Stromal cell of bone marrow (primary cell): ENCODE measurements at regions not wholly inside any gene's neighbourhood (a gene's known extent, or its start where the extent isn't known, plus 50 kb on each side); places are given as distances from the start of the nearest gene placed in this dataset.

Source experiments
- DNase-seq: peaks from one replicate; pipeline ENCODE4 v3.0.0-alpha.2; 2012; ENCODE audit warnings: low read depth

- no peak for DNase-seq
Observed at GRCh38 chr15:53305101-53305500, 454.4 kb downstream of the WDR72 start.

GRCh38 chr15:53297828-53298227 lies 461.6 kb downstream of the WDR72 start:
- no peak for DNase-seq

DNA sequence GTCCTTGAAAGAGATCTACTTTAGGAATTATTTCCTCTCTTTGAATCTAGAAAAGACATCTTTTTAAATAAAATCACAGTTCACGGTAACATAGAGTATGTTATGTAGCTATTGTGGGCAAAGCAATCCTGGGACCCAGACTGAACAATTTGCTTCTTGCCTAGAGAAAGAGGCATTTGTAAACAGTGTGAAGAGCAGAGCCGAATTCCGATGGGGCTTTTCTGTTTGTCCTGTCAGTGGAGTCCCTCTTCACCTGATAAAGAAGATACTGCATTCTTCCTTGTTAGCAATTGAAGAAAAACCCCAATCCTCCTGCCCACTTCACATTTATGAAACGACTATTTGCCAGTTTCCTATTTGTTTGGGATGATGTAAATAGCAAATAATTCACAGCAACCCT lies 462.9 kb downstream of the WDR72 start:
- no peak for DNase-seq

- no peak for DNase-seq
Observed at GRCh38 chr15:53295574-53295973, 463.9 kb downstream of the WDR72 start.

DNA sequence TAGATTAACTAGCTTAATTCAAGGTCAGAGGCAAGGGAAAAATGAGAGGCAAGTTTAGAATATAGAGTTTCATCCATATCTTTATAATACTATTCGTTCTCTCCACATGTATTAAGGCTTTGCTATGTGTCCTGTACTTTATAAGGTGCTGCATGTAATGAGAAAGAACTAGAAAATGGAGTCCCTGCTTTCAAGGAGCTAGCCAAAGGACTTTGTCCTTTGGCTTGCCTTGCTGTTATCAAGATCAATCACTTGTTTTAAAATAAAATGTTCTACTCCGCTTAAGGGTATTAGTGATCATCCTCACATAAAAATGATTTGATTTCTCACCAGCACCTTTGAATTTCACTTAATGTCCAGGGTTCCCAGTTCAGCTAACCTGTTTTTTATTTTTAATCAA lies 470.9 kb downstream of the WDR72 start:
- no peak for DNase-seq

DNA sequence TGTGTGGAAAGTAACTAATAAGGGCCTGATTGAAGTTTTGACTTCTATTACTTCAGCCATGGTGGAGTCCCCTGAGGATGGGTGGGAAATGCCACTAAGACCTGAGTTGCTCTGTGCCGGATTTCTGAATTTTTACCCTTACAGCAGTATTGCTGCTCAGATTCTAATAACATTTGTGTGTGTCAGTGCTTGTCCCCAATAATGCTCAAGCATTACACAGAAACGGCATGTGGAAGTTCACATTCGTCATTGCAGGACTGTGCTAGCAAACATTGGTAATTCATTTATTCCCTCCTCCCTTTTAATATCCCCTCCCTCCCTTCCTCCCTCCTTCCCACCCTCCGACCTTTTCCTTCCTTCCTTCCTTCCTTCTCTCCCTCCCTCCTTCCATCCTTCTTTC lies 484.5 kb upstream of the ONECUT1 start:
- DNase-seq: no peak

- DNase-seq: no peak
Observed at GRCh38 chr15:53272116-53272515, 482.0 kb upstream of the ONECUT1 start.

DNA sequence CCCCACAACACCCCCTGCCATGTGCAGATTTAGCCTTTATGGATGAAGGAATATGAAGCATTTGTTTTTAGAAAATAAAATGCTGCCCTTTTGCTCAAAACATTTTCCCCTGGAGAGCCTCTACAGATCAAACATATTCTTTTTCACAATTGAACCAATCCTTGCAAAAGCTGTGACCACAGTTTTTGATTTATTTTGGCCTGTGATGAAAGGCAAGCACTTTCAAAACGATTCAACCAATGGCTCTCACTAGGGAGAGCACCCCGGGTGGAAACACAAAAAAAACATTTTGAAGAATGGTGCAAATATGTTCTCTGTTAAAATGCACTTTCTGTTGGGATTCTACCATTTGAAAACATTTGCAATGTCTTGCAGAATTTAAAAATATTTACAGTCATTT lies 476.0 kb upstream of the ONECUT1 start:
- no peak for DNase-seq

DNA sequence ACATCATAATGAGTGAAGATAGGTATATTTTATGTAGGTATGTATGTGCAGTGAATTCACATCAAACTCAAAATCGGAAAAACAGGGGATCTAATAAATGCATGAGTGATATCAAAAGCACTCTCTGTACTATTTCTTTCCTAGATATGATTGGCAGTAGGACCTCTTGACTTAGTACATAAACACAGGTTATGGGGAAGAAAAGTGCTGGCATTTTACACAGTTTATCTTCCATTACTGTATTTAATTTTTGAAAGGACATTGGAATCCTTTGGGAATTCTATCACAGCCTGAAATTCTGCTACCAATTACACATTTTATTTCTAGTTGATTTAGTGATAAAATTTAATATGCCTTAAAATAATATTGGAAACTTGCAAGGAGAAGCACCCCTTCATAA lies 470.5 kb upstream of the ONECUT1 start:
- DNase-seq: no peak

GRCh38 chr15:53256457-53256856 lies 466.3 kb upstream of the ONECUT1 start:
- no peak for DNase-seq

DNA sequence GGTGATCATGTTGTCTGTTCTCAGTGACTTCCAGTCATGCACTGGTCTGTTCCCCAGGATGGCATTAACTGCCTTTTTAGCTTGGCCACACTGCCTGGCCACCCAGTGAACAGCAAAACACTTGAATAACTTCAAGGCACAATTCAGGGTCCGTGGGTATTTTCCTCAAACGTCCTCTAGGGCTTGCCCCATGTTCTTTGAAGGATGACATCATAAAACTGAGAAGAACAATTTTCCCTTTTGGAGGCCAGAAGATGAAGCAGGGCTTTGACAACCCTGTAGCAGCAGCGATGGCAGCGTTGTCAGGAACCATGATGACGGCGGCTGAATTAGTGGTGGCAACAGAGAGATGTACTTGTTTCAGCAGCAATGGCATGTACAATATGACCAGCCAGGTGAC lies 465.9 kb upstream of the ONECUT1 start:
- no peak for DNase-seq

GRCh38 chr15:53251996-53252395 lies 461.9 kb upstream of the ONECUT1 start:
- DNase-seq: no peak

- DNase-seq: no peak
Observed at GRCh38 chr15:53251523-53251922, 461.4 kb upstream of the ONECUT1 start.

- DNase-seq: no peak
Observed at GRCh38 chr15:53247041-53247708, 457.0 kb upstream of the ONECUT1 start.

DNA sequence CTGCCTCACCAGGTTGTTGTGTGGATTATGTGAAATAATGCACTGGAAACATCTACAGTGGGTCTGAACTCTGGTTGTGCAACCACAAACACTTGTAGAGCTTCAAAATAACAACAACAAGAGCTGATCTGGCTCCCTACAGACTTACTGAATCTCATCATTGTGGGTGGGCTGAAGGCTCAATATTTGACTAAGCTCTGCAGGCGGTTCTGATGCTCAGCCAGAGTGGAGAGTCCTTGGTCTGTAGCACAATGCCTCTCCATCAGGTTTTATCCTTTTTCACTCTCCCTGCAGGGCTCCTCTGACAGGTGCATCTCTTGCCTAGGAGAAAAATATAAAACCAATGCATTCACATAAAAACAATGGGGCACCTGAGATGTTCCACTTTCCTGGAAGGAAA lies 456.3 kb upstream of the ONECUT1 start:
- no peak for DNase-seq

- no peak for DNase-seq
Observed at GRCh38 chr15:53233801-53234200, 443.7 kb upstream of the ONECUT1 start.

- DNase-seq: no peak
Observed at GRCh38 chr15:53230473-53230872, 440.3 kb upstream of the ONECUT1 start.

DNA sequence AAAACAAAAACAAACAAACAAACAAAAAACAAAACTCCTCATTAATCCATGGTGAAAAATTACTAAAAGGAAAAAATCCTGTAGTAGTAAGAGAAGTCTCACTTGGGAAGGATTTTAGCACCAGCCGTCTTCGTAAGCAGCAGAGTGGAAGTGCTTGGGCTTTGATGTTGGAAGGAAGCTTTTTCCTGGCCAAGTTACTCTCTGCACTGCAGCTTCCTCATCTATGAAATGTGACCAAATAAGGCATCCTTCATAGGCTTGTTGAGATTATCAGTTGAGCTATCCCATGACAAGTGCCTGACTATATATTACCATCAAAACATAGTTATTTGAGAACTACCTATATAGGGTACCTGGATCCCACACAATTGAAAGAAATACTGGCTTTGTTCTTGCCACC lies 436.4 kb upstream of the ONECUT1 start:
- DNase-seq: no peak

DNA sequence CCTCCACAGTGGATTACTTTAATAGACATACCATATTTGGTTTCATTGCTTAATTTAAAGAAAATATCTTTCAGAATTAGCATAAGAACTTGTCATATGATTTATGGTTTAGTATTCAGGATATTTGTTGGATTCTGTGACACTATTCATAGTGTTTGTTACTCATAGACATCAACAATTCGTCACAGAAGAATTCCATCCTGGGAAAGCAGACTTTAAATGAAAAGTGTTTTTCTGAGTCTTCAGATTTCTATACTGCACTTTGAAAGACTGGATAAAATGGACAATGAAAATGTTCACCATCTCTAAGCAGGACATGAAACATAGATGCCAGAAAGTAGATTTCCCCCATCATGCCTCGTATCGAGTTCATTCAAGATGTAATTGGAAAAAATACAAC lies 435.6 kb upstream of the ONECUT1 start:
- no peak for DNase-seq

GRCh38 chr15:53224371-53224770 lies 434.2 kb upstream of the ONECUT1 start:
- no peak for DNase-seq

- no peak for DNase-seq
Observed at GRCh38 chr15:53223815-53224214, 433.7 kb upstream of the ONECUT1 start.

- no peak for DNase-seq
Observed at GRCh38 chr15:53218666-53219580, 428.8 kb upstream of the ONECUT1 start.

GRCh38 chr15:53216036-53216435 lies 425.9 kb upstream of the ONECUT1 start:
- DNase-seq: no peak

GRCh38 chr15:53213336-53213735 lies 423.2 kb upstream of the ONECUT1 start:
- no peak for DNase-seq
